OCI-LY1 (cell line): ENCODE measurements at regions not wholly inside any gene's neighbourhood (a gene's known extent, or its start where the extent isn't known, plus 50 kb on each side); places are given as distances from the start of the nearest gene placed in this dataset.

Experiments used
- EZH2 ChIP-seq: fragments of 200-600 bp; sonication (generic), shearing (Covaris generic); IDR thresholded peaks from 2 replicates; pipeline ENCODE4 v1.8.0; 2017; ENCODE audit warnings: borderline replicate concordance, mixed run types, mild to moderate bottlenecking, antibody characterized with exemption, low read length, moderate library complexity, mixed read lengths
- TF ChIP-seq, protein P1 (sequence below): fragments of 200-600 bp; sonication (generic), shearing (Covaris generic); IDR thresholded peaks from 2 replicates; pipeline ENCODE4 v1.5.1; 2017; ENCODE audit warnings: mild to moderate bottlenecking, antibody characterized with exemption, low read length, moderate library complexity, mixed read lengths

GRCh38 chr5:74224331-74224730 is 416.2 kb downstream of the ENC1 start:
- TF ChIP-seq, protein P1, sequence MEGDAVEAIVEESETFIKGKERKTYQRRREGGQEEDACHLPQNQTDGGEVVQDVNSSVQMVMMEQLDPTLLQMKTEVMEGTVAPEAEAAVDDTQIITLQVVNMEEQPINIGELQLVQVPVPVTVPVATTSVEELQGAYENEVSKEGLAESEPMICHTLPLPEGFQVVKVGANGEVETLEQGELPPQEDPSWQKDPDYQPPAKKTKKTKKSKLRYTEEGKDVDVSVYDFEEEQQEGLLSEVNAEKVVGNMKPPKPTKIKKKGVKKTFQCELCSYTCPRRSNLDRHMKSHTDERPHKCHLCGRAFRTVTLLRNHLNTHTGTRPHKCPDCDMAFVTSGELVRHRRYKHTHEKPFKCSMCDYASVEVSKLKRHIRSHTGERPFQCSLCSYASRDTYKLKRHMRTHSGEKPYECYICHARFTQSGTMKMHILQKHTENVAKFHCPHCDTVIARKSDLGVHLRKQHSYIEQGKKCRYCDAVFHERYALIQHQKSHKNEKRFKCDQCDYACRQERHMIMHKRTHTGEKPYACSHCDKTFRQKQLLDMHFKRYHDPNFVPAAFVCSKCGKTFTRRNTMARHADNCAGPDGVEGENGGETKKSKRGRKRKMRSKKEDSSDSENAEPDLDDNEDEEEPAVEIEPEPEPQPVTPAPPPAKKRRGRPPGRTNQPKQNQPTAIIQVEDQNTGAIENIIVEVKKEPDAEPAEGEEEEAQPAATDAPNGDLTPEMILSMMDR, result no peak
- TF ChIP-seq EZH2, result no peak
